ENCODE measurements at regions not wholly inside any gene's neighbourhood (a gene's known extent, or its start where the extent isn't known, plus 50 kb on each side); places are given as distances from the start of the nearest gene placed in this dataset.

DNA sequence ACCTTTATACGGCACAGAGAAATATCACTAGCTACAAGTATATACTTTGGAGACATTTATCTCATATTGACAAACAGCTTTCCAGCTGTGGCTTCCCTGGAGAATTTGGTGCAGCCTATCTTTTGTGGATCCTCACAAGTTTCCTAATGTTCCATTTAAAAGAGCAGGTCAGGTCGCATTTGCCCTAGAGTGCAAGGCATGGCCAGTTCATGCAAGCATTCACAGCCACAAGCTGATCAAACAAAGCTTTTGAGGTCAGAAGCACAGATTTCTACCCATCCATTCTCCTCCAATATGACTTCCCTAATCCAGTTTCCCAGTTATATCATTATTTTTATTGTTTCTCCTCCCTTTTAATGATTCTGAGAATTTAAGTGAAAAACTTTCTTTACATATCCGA is 1008.4 kb upstream of the AGA start:
- TF ChIP-seq, protein P1, sequence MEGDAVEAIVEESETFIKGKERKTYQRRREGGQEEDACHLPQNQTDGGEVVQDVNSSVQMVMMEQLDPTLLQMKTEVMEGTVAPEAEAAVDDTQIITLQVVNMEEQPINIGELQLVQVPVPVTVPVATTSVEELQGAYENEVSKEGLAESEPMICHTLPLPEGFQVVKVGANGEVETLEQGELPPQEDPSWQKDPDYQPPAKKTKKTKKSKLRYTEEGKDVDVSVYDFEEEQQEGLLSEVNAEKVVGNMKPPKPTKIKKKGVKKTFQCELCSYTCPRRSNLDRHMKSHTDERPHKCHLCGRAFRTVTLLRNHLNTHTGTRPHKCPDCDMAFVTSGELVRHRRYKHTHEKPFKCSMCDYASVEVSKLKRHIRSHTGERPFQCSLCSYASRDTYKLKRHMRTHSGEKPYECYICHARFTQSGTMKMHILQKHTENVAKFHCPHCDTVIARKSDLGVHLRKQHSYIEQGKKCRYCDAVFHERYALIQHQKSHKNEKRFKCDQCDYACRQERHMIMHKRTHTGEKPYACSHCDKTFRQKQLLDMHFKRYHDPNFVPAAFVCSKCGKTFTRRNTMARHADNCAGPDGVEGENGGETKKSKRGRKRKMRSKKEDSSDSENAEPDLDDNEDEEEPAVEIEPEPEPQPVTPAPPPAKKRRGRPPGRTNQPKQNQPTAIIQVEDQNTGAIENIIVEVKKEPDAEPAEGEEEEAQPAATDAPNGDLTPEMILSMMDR (conservative IDR thresholded peaks at IDR 0.05; ENCODE audit: low read length): no peak
- DNase-seq (ENCODE audit: low read depth): no peak
- no peak overlapping the region for H3K4me3 ChIP-seq (ENCODE audit: low read length)

DNA sequence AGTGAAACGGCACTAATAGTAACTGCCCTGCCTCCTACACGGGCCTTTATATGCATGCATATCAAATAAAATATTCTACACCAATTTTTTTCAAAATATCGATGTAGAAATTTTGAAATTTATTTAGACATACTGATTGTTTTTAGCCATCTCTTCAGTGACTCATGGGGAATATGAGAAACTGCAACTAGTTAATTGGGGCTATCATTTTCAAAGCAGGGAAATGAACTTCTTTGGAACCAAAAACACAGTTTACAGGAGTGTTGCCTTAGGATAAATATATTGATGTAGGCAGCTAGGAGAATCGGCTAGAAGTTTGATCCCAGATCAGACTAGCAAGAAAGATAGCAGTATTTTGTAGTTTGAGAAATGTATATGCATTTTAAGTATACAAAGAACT is 1010.8 kb upstream of the AGA start:
- TF ChIP-seq, protein P1 (conservative IDR thresholded peaks at IDR 0.05; ENCODE audit: low read length): no peak
- DNase-seq (ENCODE audit: low read depth): no peak
- H3K4me3 ChIP-seq (ENCODE audit: low read length): no peak overlapping the region

DNA sequence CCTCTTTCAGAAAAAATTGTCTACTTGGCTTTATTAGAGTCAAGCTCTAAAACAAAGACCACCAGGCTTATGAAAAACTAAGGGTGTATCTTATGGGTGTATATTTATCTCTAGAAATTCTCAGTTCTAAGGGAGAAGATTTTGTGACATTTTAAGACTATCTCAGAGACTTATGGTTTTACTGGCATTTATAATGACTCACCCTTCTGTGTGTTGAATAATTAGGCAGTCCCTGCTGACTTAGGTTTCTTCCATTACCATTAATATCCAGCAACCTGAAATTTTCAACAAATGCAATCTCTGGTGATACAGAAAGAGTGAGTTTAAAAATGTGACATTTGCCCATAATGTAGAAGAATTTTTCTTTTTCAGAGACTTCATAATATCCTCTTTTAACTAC is 1015.0 kb upstream of the AGA start:
- DNase-seq (ENCODE audit: low read depth): no peak
- TF ChIP-seq, protein P1 (conservative IDR thresholded peaks at IDR 0.05; ENCODE audit: low read length): no peak
- no peak overlapping the region for H3K4me3 ChIP-seq (ENCODE audit: low read length)

DNA sequence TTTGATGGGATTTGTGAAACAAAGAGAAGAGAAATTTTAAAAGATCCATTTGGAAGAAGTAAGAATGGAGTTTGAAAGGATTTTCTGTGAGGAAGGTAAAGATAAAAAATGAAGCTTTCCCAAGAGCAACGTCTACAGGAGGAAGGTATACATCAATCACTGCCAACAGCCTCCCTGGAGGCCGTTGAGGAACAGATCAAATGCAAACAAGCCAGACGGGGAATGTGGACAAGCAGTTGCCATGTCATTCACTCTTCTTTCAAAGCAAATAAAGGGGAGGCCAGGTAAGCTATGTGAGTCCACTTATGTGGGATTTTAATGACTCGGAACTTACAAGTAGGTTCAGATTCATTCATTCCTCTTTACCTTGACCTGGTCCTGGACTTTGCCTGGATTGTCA is 1020.5 kb upstream of the AGA start:
- no peak for DNase-seq (ENCODE audit: low read depth)
- TF ChIP-seq, protein P1 (conservative IDR thresholded peaks at IDR 0.05; ENCODE audit: low read length): no peak
- H3K4me3 ChIP-seq (ENCODE audit: low read length): no peak overlapping the region

DNA sequence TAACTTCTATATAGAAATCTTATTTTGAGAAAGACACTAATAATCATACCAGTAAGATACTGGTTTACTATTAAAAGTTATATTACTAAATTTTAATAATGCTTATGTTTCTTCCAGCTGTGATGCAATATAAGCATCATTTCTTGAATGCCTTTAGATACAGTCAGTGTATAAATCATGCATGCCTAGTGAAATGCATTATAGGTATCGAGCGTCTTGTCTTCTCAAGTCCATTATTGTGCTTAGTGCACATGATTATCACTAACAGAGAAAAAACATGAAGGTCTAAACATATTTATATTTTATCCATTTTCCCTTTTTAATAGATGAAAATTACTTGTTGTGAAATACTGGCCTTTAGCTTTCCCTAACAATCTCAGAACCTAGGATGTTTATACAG is 1021.5 kb upstream of the AGA start:
- H3K4me3 ChIP-seq (ENCODE audit: low read length): no peak overlapping the region
- DNase-seq (ENCODE audit: low read depth): no peak
- TF ChIP-seq, protein P1 (conservative IDR thresholded peaks at IDR 0.05; ENCODE audit: low read length): no peak

DNA sequence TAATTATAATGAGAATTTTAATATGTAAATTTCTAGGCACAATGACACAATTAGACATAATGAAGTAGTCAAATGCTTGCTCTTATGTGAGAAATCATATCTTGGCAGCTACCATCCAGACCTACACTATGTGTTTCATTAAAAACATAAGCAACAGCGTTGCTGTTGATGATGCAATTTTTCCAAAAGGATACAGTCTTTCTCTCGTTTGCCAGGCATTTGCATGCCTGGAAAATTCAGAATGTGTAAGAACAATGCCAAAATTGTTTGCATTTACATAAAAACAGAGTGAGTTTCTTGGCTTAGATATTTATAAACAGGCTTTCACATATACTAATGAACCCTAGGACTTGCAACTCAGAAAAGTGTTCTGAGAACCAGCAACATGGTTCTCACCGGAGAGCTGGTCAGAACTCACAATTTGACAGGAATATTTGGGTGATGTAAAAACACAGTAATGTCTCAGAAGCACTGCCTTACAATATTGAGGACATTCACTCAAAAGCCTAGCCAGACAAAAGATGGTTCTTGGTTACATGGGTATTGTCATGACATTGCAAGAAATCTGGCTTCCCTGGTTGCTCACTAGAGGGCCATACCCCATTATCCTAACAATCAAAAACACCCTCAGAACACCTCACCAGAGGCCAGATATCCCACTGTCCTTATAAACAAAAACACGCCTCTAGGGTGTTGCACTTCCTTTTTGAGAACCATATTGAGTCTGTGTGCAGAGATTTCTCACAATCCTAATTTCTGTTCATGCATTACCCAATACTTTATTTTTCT is 1029.0 kb upstream of the AGA start:
- H3K4me3 ChIP-seq (ENCODE audit: low read length): no peak overlapping the region
- TF ChIP-seq, protein P1 (conservative IDR thresholded peaks at IDR 0.05; ENCODE audit: low read length): no peak
- no peak for DNase-seq (ENCODE audit: low read depth)

DNA sequence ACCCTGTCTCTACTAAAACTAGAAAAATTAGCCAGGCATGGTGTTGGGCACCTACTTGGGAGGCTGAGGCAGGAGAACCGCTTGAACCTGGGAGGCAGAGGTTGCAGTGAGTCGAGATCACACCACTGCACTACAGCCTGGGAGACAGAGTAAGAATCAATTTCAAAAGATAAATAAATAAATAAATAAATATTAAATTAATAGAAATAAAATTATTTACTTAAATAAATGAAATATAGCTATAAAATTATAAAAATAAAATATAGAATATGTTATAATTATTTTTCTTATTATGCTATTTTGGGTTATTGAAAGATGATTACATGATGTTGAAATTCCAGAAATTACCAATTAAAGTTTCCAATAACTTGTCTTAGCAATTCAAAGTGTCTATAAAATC is 1029.8 kb upstream of the AGA start:
- DNase-seq (ENCODE audit: low read depth): no peak

More for the DNA sequence above, 1029.8 kb upstream of the AGA start:
- TF ChIP-seq, protein P1 (conservative IDR thresholded peaks at IDR 0.05; ENCODE audit: low read length): no peak
- H3K4me3 ChIP-seq (ENCODE audit: low read length): no peak overlapping the region
